ENCODE measurements at regions not wholly inside any gene's neighbourhood (a gene's known extent, or its start where the extent isn't known, plus 50 kb on each side); places are given as distances from the start of the nearest gene placed in this dataset.
"Not testable (repeated sequence)": the region's sequence is repeated elsewhere in the genome, so short reads cannot be mapped to it uniquely, and the experiment has no call there.

GRCh38 chr5:110872200-110872599 lies 133.4 kb downstream of the SLC25A46 start:
- no peak for DNase-seq (ENCODE audit: low spot score)

GRCh38 chr5:110872963-110873362 lies 134.2 kb downstream of the SLC25A46 start:
- DNase-seq (ENCODE audit: low spot score) = no peak

- DNase-seq (ENCODE audit: low spot score) = no peak
Measured at GRCh38 chr5:110873773-110874437, 135.1 kb downstream of the SLC25A46 start.

- not testable (repeated sequence) for DNase-seq (ENCODE audit: low spot score)
Measured at GRCh38 chr5:110875115-110875514, 136.3 kb downstream of the SLC25A46 start.

- no peak for DNase-seq (ENCODE audit: low spot score)
Measured at GRCh38 chr5:110878115-110878514, 139.3 kb downstream of the SLC25A46 start.

- no peak for DNase-seq (ENCODE audit: low spot score)
Measured at GRCh38 chr5:110879675-110880074, 140.9 kb downstream of the SLC25A46 start.

- no peak for DNase-seq (ENCODE audit: low spot score)
Measured at GRCh38 chr5:110880413-110880812, 141.6 kb downstream of the SLC25A46 start.

GRCh38 chr5:110884005-110884404 lies 145.2 kb downstream of the SLC25A46 start:
- DNase-seq (ENCODE audit: low spot score) = no peak

- not testable (repeated sequence) for DNase-seq (ENCODE audit: low spot score)
Measured at GRCh38 chr5:110887170-110887569, 148.4 kb downstream of the SLC25A46 start.

- not testable (repeated sequence) for DNase-seq (ENCODE audit: low spot score)
Measured at GRCh38 chr5:110893854-110894483, 155.2 kb downstream of the SLC25A46 start.

- DNase-seq (ENCODE audit: low spot score) = no peak
Measured at GRCh38 chr5:110894805-110895204, 156.0 kb downstream of the SLC25A46 start.

GRCh38 chr5:110896901-110897300 lies 158.1 kb downstream of the SLC25A46 start:
- no peak for DNase-seq (ENCODE audit: low spot score)

GRCh38 chr5:110899566-110900412 lies 161.0 kb downstream of the SLC25A46 start:
- DNase-seq (ENCODE audit: low spot score) = no peak

GRCh38 chr5:110900829-110901228 lies 162.0 kb downstream of the SLC25A46 start:
- peak; percentile 11 for DNase-seq (ENCODE audit: low spot score)

- DNase-seq (ENCODE audit: low spot score) = no peak
Measured at GRCh38 chr5:110903966-110904365, 165.2 kb downstream of the SLC25A46 start.

GRCh38 chr5:110908848-110909247 lies 162.7 kb upstream of the TSLP start:
- DNase-seq (ENCODE audit: low spot score) = no peak

GRCh38 chr5:110909415-110909814 lies 162.1 kb upstream of the TSLP start:
- no peak for DNase-seq (ENCODE audit: low spot score)

GRCh38 chr5:110909950-110910349 lies 161.6 kb upstream of the TSLP start:
- no peak for DNase-seq (ENCODE audit: low spot score)

- no peak for DNase-seq (ENCODE audit: low spot score)
Measured at GRCh38 chr5:110913221-110913620, 158.3 kb upstream of the TSLP start.

- DNase-seq (ENCODE audit: low spot score) = no peak
Measured at GRCh38 chr5:110916381-110917049, 155.0 kb upstream of the TSLP start.

GRCh38 chr5:110917161-110917875 lies 154.2 kb upstream of the TSLP start:
- no peak for DNase-seq (ENCODE audit: low spot score)

GRCh38 chr5:110918683-110919082 lies 152.8 kb upstream of the TSLP start:
- no peak for DNase-seq (ENCODE audit: low spot score)

Data from NAMALWA (cell line).